IMR-90 (cell line): ENCODE measurements at regions not wholly inside any gene's neighbourhood (a gene's known extent, or its start where the extent isn't known, plus 50 kb on each side); places are given as distances from the start of the nearest gene placed in this dataset.

Experiments
- ELK1 ChIP-seq: fragments of 150-350 bp; IDR thresholded peaks from 2 replicates; pipeline ENCODE4 v1.6.1; 2016; ENCODE audit warnings: low read depth, mild to moderate bottlenecking, low read length, moderate library complexity, borderline replicate concordance
- MXI1 ChIP-seq: IDR thresholded peaks from 2 replicates; pipeline ENCODE4 v1.6.1; 2012; ENCODE audit warnings: low read depth, mild to moderate bottlenecking, low read length, moderate library complexity, borderline replicate concordance
- NFE2L2 ChIP-seq: fragments of 150-350 bp; IDR thresholded peaks from 2 replicates; pipeline ENCODE4 v1.6.1; 2016; ENCODE audit warnings: low read depth, mild to moderate bottlenecking, low read length
- POLR2A ChIP-seq: IDR thresholded peaks from 2 replicates; pipeline ENCODE4 v1.6.1; 2012; ENCODE audit warnings: mild to moderate bottlenecking, low read depth, low read length
- RAD21 ChIP-seq: IDR thresholded peaks from 2 replicates; pipeline ENCODE4 v1.6.1; 2012; ENCODE audit warnings: low read length, improper control_type of control experiment
- RFX5 ChIP-seq: IDR thresholded peaks from 2 replicates; pipeline ENCODE4 v1.8.0; 2012; ENCODE audit warnings: low read depth, mild to moderate bottlenecking, low read length, moderate library complexity
- TF ChIP-seq, protein P1 (sequence below): conservative IDR thresholded peaks from 2 replicates; pipeline ENCODE4 v1.5.1; 2012; ENCODE audit warnings: mild to moderate bottlenecking, low read depth, low read length, improper control_type of control experiment

DNA sequence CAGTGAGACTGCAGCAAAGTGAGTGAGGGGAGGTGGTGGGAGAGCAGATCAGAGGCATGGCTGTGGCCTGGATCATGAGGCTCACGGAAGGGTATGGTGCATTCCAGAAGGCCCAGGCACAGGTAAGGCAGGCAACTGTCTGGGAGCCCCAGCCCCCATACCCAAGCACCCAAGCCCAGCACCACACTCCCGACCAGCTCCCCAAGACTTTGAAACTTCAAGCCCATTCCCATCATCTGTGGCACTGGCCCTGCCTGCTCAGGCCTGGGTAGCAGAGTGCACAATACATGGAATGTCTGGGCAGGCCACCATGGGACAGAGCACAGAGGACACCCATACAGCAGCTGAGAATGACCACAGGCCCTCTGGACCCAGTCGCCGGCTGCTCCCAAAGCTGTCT is 202.6 kb upstream of the ARL4C start:
- TF ChIP-seq, protein P1, sequence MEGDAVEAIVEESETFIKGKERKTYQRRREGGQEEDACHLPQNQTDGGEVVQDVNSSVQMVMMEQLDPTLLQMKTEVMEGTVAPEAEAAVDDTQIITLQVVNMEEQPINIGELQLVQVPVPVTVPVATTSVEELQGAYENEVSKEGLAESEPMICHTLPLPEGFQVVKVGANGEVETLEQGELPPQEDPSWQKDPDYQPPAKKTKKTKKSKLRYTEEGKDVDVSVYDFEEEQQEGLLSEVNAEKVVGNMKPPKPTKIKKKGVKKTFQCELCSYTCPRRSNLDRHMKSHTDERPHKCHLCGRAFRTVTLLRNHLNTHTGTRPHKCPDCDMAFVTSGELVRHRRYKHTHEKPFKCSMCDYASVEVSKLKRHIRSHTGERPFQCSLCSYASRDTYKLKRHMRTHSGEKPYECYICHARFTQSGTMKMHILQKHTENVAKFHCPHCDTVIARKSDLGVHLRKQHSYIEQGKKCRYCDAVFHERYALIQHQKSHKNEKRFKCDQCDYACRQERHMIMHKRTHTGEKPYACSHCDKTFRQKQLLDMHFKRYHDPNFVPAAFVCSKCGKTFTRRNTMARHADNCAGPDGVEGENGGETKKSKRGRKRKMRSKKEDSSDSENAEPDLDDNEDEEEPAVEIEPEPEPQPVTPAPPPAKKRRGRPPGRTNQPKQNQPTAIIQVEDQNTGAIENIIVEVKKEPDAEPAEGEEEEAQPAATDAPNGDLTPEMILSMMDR: no peak
- no peak for TF ChIP-seq ELK1
- TF ChIP-seq POLR2A: no peak
- TF ChIP-seq RAD21: no peak
- TF ChIP-seq RFX5: no peak
- TF ChIP-seq MXI1: no peak
- TF ChIP-seq NFE2L2: no peak
